Kidney capillary endothelial cell (primary cell): ENCODE measurements at regions not wholly inside any gene's neighbourhood (a gene's known extent, or its start where the extent isn't known, plus 50 kb on each side); places are given as distances from the start of the nearest gene placed in this dataset.
"Not testable (repeated sequence)": the region's sequence is repeated elsewhere in the genome, so short reads cannot be mapped to it uniquely, and the experiment has no call there.

ENCODE experiments used
- DNase-seq: peaks from one replicate; pipeline ENCODE4 v3.0.0-alpha.2; 2018; ENCODE audit warnings: low spot score

GRCh38 chr6:40688214-40688761, 101.1 kb upstream of the LRFN2 start:
- DNase-seq, result no peak

- DNase-seq, result no peak
Measured at GRCh38 chr6:40685862-40686261, 98.7 kb upstream of the LRFN2 start.

- no peak for DNase-seq
Measured at GRCh38 chr6:40681622-40682021, 94.5 kb upstream of the LRFN2 start.

- no peak for DNase-seq
Measured at GRCh38 chr6:40678941-40679340, 91.8 kb upstream of the LRFN2 start.

- no peak for DNase-seq
Measured at GRCh38 chr6:40674170-40674569, 87.0 kb upstream of the LRFN2 start.

GRCh38 chr6:40672087-40672486, 84.9 kb upstream of the LRFN2 start:
- no peak for DNase-seq

GRCh38 chr6:40671694-40672050, 84.5 kb upstream of the LRFN2 start:
- DNase-seq, result no peak

GRCh38 chr6:40671001-40671693, 84.0 kb upstream of the LRFN2 start:
- no peak for DNase-seq

GRCh38 chr6:40669343-40669742, 82.2 kb upstream of the LRFN2 start:
- DNase-seq, result no peak

- DNase-seq, result no peak
Measured at GRCh38 chr6:40668203-40668602, 81.0 kb upstream of the LRFN2 start.

GRCh38 chr6:40666530-40666929, 79.4 kb upstream of the LRFN2 start:
- no peak for DNase-seq

GRCh38 chr6:40661726-40662125, 74.6 kb upstream of the LRFN2 start:
- DNase-seq, result no peak

- not testable (repeated sequence) for DNase-seq
Measured at GRCh38 chr6:40656772-40657171, 69.6 kb upstream of the LRFN2 start.

- DNase-seq, result no peak
Measured at GRCh38 chr6:40654828-40655227, 67.7 kb upstream of the LRFN2 start.

GRCh38 chr6:40645043-40645442, 57.9 kb upstream of the LRFN2 start:
- no peak for DNase-seq

GRCh38 chr6:40642837-40643236, 55.7 kb upstream of the LRFN2 start:
- DNase-seq, result no peak

- no peak for DNase-seq
Measured at GRCh38 chr6:40642190-40642589, 55.0 kb upstream of the LRFN2 start.

- no peak for DNase-seq
Measured at GRCh38 chr6:40640599-40641227, 53.5 kb upstream of the LRFN2 start.
